ENCODE measurements at regions not wholly inside any gene's neighbourhood (a gene's known extent, or its start where the extent isn't known, plus 50 kb on each side); places are given as distances from the start of the nearest gene placed in this dataset.

GRCh38 chr11:81332276-81332675, 1401.4 kb downstream of the FAM181B start:
- ATAC-seq: no peak
- TF ChIP-seq POLR2A (IDR thresholded peaks at IDR 0.05): no peak
- TF ChIP-seq CTCF (IDR thresholded peaks at IDR 0.05): no peak
- no peaks in the 10 kb centered on the region for H3K27me3 ChIP-seq
- 67 to 77% (median 72%) methylated on average over 2 of the region's 2 CpGs for WGBS, 4 donors
- intact Hi-C loops (cut with DNase I): no loop called here
- H3K36me3 ChIP-seq: no peaks in the 10 kb centered on the region
- no peak overlapping the region for H3K27ac ChIP-seq
- no peak for DNase-seq
- H3K4me3 ChIP-seq: no peak overlapping the region
- no peaks in the 10 kb centered on the region for H3K9me3 ChIP-seq
- no peaks in the 10 kb centered on the region for H3K4me1 ChIP-seq

GRCh38 chr11:81331611-81332235, 1401.9 kb downstream of the FAM181B start:
- no peaks in the 10 kb centered on the region for H3K36me3 ChIP-seq
- no peaks in the 10 kb centered on the region for H3K27me3 ChIP-seq
- intact Hi-C loops (cut with DNase I): no loop called here
- ATAC-seq (no peak), DNase-seq (no peak)
- no peaks in the 10 kb centered on the region for H3K9me3 ChIP-seq
- H3K27ac ChIP-seq: no peak overlapping the region
- 85 to 90% (median 86%) methylated on average over 9 of the region's 9 CpGs for WGBS, 4 donors
- TF ChIP-seq POLR2A (IDR thresholded peaks at IDR 0.05): no peak
- no peak for TF ChIP-seq CTCF (IDR thresholded peaks at IDR 0.05)
- no peaks in the 10 kb centered on the region for H3K4me1 ChIP-seq
- H3K4me3 ChIP-seq: no peak overlapping the region

GRCh38 chr11:81331088-81331487, 1402.6 kb downstream of the FAM181B start:
- ATAC-seq (no peak), DNase-seq (no peak)
- H3K4me1 ChIP-seq: no peaks in the 10 kb centered on the region
- intact Hi-C loops (cut with DNase I): no loop called here
- H3K27ac ChIP-seq: no peak overlapping the region
- H3K4me3 ChIP-seq: no peak overlapping the region
- TF ChIP-seq POLR2A (IDR thresholded peaks at IDR 0.05) (no peak), CTCF (IDR thresholded peaks at IDR 0.05) (no peak)
- 78 to 82% (median 81%) methylated on average over 4 of the region's 4 CpGs for WGBS, 4 donors
- H3K9me3 ChIP-seq: no peaks in the 10 kb centered on the region
- no peaks in the 10 kb centered on the region for H3K27me3 ChIP-seq
- no peaks in the 10 kb centered on the region for H3K36me3 ChIP-seq

GRCh38 chr11:81303038-81303664, 1430.5 kb downstream of the FAM181B start:
- Histone ChIP-seq H3K27ac (no peak overlapping the region), H3K4me1 (no peaks in the 10 kb centered on the region), H3K9me3 (peaks cover 0 to 5% (median 0%) of the 10 kb centered on the region in 12 donors), H3K36me3 (no peaks in the 10 kb centered on the region), H3K27me3 (no peaks in the 10 kb centered on the region), H3K4me3 (no peak overlapping the region)
- TF ChIP-seq CTCF (IDR thresholded peaks at IDR 0.05) (no peak), POLR2A (IDR thresholded peaks at IDR 0.05) (no peak)
- ATAC-seq (no peak), DNase-seq (no peak)
- intact Hi-C loops (cut with DNase I): no loop called here
- WGBS, 4 donors: 75 to 80% (median 79%) methylated on average over 5 of the region's 5 CpGs

Measured in heart left ventricle (tissue), 16 donors.